ENCODE measurements at regions not wholly inside any gene's neighbourhood (a gene's known extent, or its start where the extent isn't known, plus 50 kb on each side); places are given as distances from the start of the nearest gene placed in this dataset.

- DNase-seq, result no peak
Measured at GRCh38 chr3:117938974-117939373, 1095.7 kb downstream of the IGSF11 start.

- DNase-seq, result no peak
Measured at GRCh38 chr3:117939425-117940027, 1095.1 kb downstream of the IGSF11 start.

GRCh38 chr3:117941015-117941414 lies 1093.6 kb downstream of the IGSF11 start:
- no peak for DNase-seq

GRCh38 chr3:117941756-117942155 lies 1092.9 kb downstream of the IGSF11 start:
- DNase-seq, result no peak

- no peak for DNase-seq
Measured at GRCh38 chr3:117954131-117954530, 1080.5 kb downstream of the IGSF11 start.

- DNase-seq, result no peak
Measured at GRCh38 chr3:117955196-117955595, 1079.5 kb downstream of the IGSF11 start.

- no peak for DNase-seq
Measured at GRCh38 chr3:117958027-117958426, 1076.6 kb downstream of the IGSF11 start.

GRCh38 chr3:117962750-117963149 lies 1071.9 kb downstream of the IGSF11 start:
- DNase-seq, result no peak

- no peak for DNase-seq
Measured at GRCh38 chr3:117963858-117964257, 1070.8 kb downstream of the IGSF11 start.

GRCh38 chr3:117964814-117965213 lies 1069.8 kb downstream of the IGSF11 start:
- no peak for DNase-seq

GRCh38 chr3:117977504-117978228 lies 1057.0 kb downstream of the IGSF11 start:
- no peak for DNase-seq

- DNase-seq, result no peak
Measured at GRCh38 chr3:117979466-117979865, 1055.2 kb downstream of the IGSF11 start.

GRCh38 chr3:117987256-117987655 lies 1047.4 kb downstream of the IGSF11 start:
- DNase-seq, result no peak

GRCh38 chr3:117989982-117990381 lies 1044.7 kb downstream of the IGSF11 start:
- DNase-seq, result no peak

GRCh38 chr3:117990627-117991026 lies 1044.0 kb downstream of the IGSF11 start:
- DNase-seq, result no peak

GRCh38 chr3:117995842-117996437 lies 1038.7 kb downstream of the IGSF11 start:
- DNase-seq, result no peak

GRCh38 chr3:117997201-117998049 lies 1037.2 kb downstream of the IGSF11 start:
- DNase-seq, result peak; percentile 87

- DNase-seq, result no peak
Measured at GRCh38 chr3:117998071-117998470, 1036.6 kb downstream of the IGSF11 start.

- no peak for DNase-seq
Measured at GRCh38 chr3:118000219-118000618, 1034.4 kb downstream of the IGSF11 start.

- DNase-seq, result no peak
Measured at GRCh38 chr3:118001380-118001779, 1033.3 kb downstream of the IGSF11 start.

- DNase-seq, result no peak
Measured at GRCh38 chr3:118011910-118012309, 1022.7 kb downstream of the IGSF11 start.

- DNase-seq, result no peak
Measured at GRCh38 chr3:118029049-118029448, 1005.6 kb downstream of the IGSF11 start.
